Muscle of leg (tissue), 3 donors: ENCODE measurements at regions not wholly inside any gene's neighbourhood (a gene's known extent, or its start where the extent isn't known, plus 50 kb on each side); places are given as distances from the start of the nearest gene placed in this dataset.
"Not testable (repeated sequence)": the region's sequence is repeated elsewhere in the genome, so short reads cannot be mapped to it uniquely, and the experiment has no call there.

Experiments
- DNase-seq: peaks from one replicate; pipeline ENCODE4 v3.0.0; 2013
- H3K27ac ChIP-seq: one replicate; pipeline ENCODE4 v1.5.1; 2013; ENCODE audit warnings: mild to moderate bottlenecking, low read length, control low read depth
- H3K27me3 ChIP-seq: one replicate; pipeline ENCODE4 v1.6.1; 2013; ENCODE audit warnings: low read length; ENCODE audit not compliant: control insufficient read depth, insufficient read depth
- H3K36me3 ChIP-seq: one replicate; pipeline ENCODE4 v1.6.1; 2013; ENCODE audit warnings: low read length; ENCODE audit not compliant: control insufficient read depth, insufficient read depth
- H3K4me1 ChIP-seq: one replicate; pipeline ENCODE4 v1.6.1; 2013; ENCODE audit warnings: low read length; ENCODE audit not compliant: control insufficient read depth, insufficient read depth
- H3K4me3 ChIP-seq: one replicate; pipeline ENCODE4 v1.5.1; 2013; ENCODE audit warnings: low read length, control low read depth
- H3K9me3 ChIP-seq: replicated peaks from 2 replicates; pipeline ENCODE4 v1.6.1; 2013; ENCODE audit warnings: low read depth, low read length; ENCODE audit not compliant: control insufficient read depth
- WGBS: methylation state at CpG from one replicate; pipeline ENCODE4 v1.1.5; 2013; ENCODE audit warnings: missing lambda C conversion rate; ENCODE audit not compliant: insufficient coverage; 5-methylcytosine and 5-hydroxymethylcytosine counted together

DNA sequence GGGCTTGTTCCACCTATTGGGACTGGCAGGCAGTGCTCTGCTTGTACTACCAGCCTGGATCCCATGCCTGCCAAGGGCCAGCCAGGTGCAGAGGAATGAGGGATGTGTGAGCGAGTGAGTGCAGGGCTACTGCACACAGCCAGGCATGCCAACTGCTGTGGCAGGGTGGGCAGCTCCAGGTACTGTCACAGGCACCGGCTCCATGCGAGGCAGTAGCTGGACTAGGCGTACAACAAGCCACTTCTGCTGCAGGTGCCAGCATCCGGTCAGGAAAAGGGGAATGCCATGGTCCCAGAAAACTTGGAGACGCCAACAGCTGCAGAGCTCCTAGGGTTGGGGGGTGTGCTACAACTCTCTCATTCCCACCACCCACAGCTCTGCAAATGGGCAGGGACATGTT, 1356.7 kb downstream of the SI start:
- WGBS: 94% methylated on average over 5 of the region's 6 CpGs

GRCh38 chr3:163717377-163717776, 1360.9 kb downstream of the SI start:
- H3K27ac ChIP-seq: no peak overlapping the region
- no peak overlapping the region for H3K4me3 ChIP-seq
- WGBS: 92% methylated on average over 2 of the region's 4 CpGs
- peaks cover 3% of the 10 kb centered on the region for H3K9me3 ChIP-seq
- H3K27me3 ChIP-seq: no peaks in the 10 kb centered on the region
- H3K36me3 ChIP-seq: no peaks in the 10 kb centered on the region
- no peaks in the 10 kb centered on the region for H3K4me1 ChIP-seq
- DNase-seq: no peak

More for the DNA sequence above, 1356.7 kb downstream of the SI start:
- H3K36me3 ChIP-seq: no peaks in the 10 kb centered on the region
- no peak overlapping the region for H3K4me3 ChIP-seq
- no peaks in the 10 kb centered on the region for H3K4me1 ChIP-seq
- peaks cover 3% of the 10 kb centered on the region for H3K9me3 ChIP-seq
- H3K27me3 ChIP-seq: no peaks in the 10 kb centered on the region
- H3K27ac ChIP-seq: no peak overlapping the region
- DNase-seq: no peak

DNA sequence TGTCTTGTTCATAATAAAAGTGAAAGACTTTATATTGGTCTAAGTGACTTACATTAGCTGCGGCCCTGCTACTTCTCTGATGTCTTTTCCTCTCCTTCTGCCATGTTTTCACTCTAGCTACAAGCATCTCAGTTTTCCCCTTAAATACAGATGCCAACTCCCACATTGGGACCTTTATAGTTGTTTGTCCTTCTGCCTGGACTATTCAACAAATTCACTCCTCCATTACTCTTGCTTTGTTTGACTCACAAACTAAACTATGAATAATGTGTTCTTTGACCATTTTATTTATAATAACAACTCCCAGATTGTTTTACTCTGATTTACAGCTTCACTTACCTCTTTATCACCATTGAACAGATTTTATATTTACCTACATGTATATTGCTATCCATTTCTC, 1369.9 kb downstream of the SI start:
- no peaks in the 10 kb centered on the region for H3K9me3 ChIP-seq
- no peak overlapping the region for H3K4me3 ChIP-seq
- H3K27ac ChIP-seq: no peak overlapping the region
- H3K36me3 ChIP-seq: no peaks in the 10 kb centered on the region
- WGBS: 88% methylated on average over 1 of the region's 1 CpG
- no peaks in the 10 kb centered on the region for H3K4me1 ChIP-seq
- DNase-seq: no peak
- no peaks in the 10 kb centered on the region for H3K27me3 ChIP-seq

GRCh38 chr3:163707659-163708058, 1370.6 kb downstream of the SI start:
- H3K4me3 ChIP-seq: no peak overlapping the region
- no peaks in the 10 kb centered on the region for H3K4me1 ChIP-seq
- no peaks in the 10 kb centered on the region for H3K9me3 ChIP-seq
- no peaks in the 10 kb centered on the region for H3K36me3 ChIP-seq
- no peaks in the 10 kb centered on the region for H3K27me3 ChIP-seq
- no peak overlapping the region for H3K27ac ChIP-seq
- no peak for DNase-seq

- H3K27me3 ChIP-seq, DNase-seq, H3K4me3 ChIP-seq, H3K36me3 ChIP-seq, H3K4me1 ChIP-seq, H3K27ac ChIP-seq, H3K9me3 ChIP-seq: not testable (repeated sequence)
- WGBS: 71% methylated on average over 4 of the region's 5 CpGs
Observed at GRCh38 chr3:163698221-163698620, 1380.1 kb downstream of the SI start.

GRCh38 chr3:163692494-163692893, 1385.8 kb downstream of the SI start:
- Histone ChIP-seq H3K9me3 (peaks cover 9% of the 10 kb centered on the region), H3K27ac (no peak overlapping the region), H3K36me3 (no peaks in the 10 kb centered on the region), H3K4me3 (no peak overlapping the region), H3K4me1 (no peaks in the 10 kb centered on the region), H3K27me3 (no peaks in the 10 kb centered on the region)
- WGBS: 100% methylated on average over 1 of the region's 1 CpG
- no peak for DNase-seq

DNA sequence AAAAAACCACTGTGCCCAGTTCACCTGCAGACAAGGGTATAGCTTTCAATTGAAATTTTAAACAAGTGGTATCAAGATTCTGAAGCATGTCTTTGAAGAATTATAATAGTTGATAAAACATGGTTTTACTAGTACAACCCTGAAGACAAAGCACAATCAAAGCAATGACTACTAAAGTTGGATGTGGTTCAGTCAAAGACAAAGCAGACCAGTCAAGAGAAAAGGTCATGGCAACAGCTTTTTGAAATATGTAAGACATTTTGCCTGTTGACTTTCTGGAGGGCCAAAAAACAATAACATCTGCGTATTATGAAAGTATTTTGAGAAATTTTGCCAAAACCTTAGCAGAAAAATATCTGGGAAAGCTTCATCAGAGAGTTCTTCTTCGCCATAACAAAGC, 1393.6 kb downstream of the SI start:
- H3K27me3 ChIP-seq: no peaks in the 10 kb centered on the region
- DNase-seq: peak; percentile 8
- no peaks in the 10 kb centered on the region for H3K4me1 ChIP-seq
- no peaks in the 10 kb centered on the region for H3K36me3 ChIP-seq
- H3K9me3 ChIP-seq: peaks cover 2% of the 10 kb centered on the region
- no peak overlapping the region for H3K4me3 ChIP-seq
- H3K27ac ChIP-seq: no peak overlapping the region
- no CpG with 5 or more reads among the region's 2 CpGs for WGBS

GRCh38 chr3:163672954-163673353, 1405.3 kb downstream of the SI start:
- Histone ChIP-seq H3K4me1 (no peaks in the 10 kb centered on the region), H3K4me3 (no peak overlapping the region), H3K27me3 (no peaks in the 10 kb centered on the region), H3K9me3 (peaks cover 9% of the 10 kb centered on the region), H3K27ac (no peak overlapping the region), H3K36me3 (no peaks in the 10 kb centered on the region)
- DNase-seq: peak; percentile 2

DNA sequence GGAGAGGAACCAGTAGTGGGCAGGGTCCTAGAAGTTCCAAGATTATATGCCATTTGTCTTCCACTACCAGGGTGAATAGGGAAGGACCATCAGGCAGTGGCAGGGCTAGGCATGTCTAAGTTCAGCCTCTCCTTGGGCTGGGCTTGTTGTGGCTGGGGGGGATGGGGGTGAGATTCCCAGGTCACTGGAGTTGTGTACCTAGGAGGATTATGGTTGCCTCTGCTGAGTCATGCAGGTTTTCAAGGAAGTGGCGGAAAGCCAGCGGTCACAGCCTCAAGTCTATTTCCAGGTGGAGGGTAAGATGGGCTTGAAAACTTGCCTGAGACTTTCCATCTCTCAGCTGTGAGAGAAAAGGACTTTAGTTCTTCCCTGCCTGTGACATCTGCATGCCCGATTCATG, 1407.1 kb downstream of the SI start:
- H3K27ac ChIP-seq: no peak overlapping the region
- H3K9me3 ChIP-seq: peaks cover 9% of the 10 kb centered on the region
- no peaks in the 10 kb centered on the region for H3K36me3 ChIP-seq
- H3K4me1 ChIP-seq: no peaks in the 10 kb centered on the region
- H3K27me3 ChIP-seq: no peaks in the 10 kb centered on the region
- no peak overlapping the region for H3K4me3 ChIP-seq
- DNase-seq: no peak
- 90% methylated on average over 3 of the region's 3 CpGs for WGBS

- Histone ChIP-seq H3K9me3 (no peaks in the 10 kb centered on the region), H3K4me3 (no peak overlapping the region), H3K27me3 (no peaks in the 10 kb centered on the region), H3K27ac (no peak overlapping the region), H3K36me3 (no peaks in the 10 kb centered on the region), H3K4me1 (no peaks in the 10 kb centered on the region)
- WGBS: 86% methylated on average over 1 of the region's 2 CpGs
- DNase-seq: no peak
Observed at GRCh38 chr3:163664466-163664865, 1413.8 kb downstream of the SI start.

DNA sequence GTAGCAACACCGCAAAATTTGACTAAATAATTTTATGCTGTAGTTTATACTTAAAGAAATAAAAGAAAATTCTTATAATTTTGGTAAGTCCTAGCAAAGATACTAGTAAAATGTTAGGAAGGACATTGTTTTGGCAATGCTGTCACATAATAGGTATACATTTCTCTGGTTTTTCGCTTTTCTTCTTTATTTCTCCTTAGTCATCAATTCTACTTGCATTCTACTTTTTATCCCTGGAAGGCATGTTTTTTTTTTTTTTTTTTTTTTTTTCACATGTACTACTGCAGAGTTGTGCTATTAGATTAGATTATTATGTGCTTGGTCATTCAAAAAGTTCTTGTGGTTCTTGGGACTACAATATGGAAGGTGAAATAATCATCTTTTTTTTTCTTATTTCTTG, 1421.2 kb downstream of the SI start:
- H3K4me3 ChIP-seq: no peak overlapping the region
- WGBS: no CpG with 5 or more reads among the region's 2 CpGs
- H3K27me3 ChIP-seq: no peaks in the 10 kb centered on the region
- DNase-seq: no peak
- H3K36me3 ChIP-seq: no peaks in the 10 kb centered on the region
- no peak overlapping the region for H3K27ac ChIP-seq
- H3K9me3 ChIP-seq: no peaks in the 10 kb centered on the region
- no peaks in the 10 kb centered on the region for H3K4me1 ChIP-seq
